ENCODE measurements at regions not wholly inside any gene's neighbourhood (a gene's known extent, or its start where the extent isn't known, plus 50 kb on each side); places are given as distances from the start of the nearest gene placed in this dataset.
"Not testable (repeated sequence)": the region's sequence is repeated elsewhere in the genome, so short reads cannot be mapped to it uniquely, and the experiment has no call there.

DNA sequence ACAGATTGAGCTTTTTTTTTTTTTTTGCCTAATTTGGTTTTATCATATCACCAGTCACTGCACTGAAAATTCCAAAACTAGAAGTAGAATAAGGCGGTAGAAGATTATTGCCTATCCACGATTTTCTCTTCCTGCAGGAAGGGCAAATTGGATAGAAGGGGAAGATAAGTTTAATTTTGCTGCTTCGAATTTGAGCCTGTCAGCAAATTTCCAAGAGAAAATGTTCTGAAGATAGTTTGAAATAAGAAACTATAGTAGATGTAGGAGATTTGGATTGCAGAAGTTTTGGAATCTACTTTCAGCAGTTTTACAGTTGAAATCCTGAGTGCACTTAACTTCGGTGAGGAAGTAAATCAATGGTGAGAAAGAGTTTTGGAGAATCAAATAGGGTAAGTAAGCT, 164.9 kb downstream of the PTBP2 start:
- TF ChIP-seq, protein P1, sequence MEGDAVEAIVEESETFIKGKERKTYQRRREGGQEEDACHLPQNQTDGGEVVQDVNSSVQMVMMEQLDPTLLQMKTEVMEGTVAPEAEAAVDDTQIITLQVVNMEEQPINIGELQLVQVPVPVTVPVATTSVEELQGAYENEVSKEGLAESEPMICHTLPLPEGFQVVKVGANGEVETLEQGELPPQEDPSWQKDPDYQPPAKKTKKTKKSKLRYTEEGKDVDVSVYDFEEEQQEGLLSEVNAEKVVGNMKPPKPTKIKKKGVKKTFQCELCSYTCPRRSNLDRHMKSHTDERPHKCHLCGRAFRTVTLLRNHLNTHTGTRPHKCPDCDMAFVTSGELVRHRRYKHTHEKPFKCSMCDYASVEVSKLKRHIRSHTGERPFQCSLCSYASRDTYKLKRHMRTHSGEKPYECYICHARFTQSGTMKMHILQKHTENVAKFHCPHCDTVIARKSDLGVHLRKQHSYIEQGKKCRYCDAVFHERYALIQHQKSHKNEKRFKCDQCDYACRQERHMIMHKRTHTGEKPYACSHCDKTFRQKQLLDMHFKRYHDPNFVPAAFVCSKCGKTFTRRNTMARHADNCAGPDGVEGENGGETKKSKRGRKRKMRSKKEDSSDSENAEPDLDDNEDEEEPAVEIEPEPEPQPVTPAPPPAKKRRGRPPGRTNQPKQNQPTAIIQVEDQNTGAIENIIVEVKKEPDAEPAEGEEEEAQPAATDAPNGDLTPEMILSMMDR (IDR thresholded peaks at IDR 0.05): no peak
- Histone ChIP-seq H3K36me3 (no peaks in the 10 kb centered on the region), H3K9me3 (peaks cover 7% of the 10 kb centered on the region), H3K4me1 (ENCODE audit: control insufficient read depth in 1 of 2, low read depth in 2 of 2) (no peaks in the 10 kb centered on the region), H3K27me3 (replicated peaks; ENCODE audit: insufficient read depth) (no peaks in the 10 kb centered on the region), H3K4me3 (no peak overlapping the region), H3K27ac (no peak overlapping the region)
- DNase-seq (ENCODE audit: low spot score): no peak
- no peak for ATAC-seq (ENCODE audit: insufficient number of reproducible peaks, low FRiP score, low read depth)

DNA sequence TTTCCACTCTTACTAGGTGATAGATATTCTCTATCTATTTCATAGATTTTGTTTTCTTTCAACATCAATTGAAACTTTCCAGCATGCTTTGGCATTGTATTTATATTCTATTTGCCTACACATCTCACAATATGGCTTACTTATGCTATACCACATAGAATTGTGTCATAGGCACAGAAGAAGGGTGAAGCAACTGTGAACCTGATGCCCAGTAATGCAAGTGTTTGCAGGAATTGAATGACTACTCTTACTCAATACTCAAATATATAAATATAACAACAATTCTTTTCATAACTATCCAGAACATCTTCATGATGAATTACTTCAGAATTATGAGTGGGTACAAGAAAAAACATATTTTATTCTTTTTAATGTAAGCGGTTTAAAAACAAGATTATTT, 165.9 kb downstream of the PTBP2 start:
- TF ChIP-seq, protein P1 (IDR thresholded peaks at IDR 0.05): no peak

DNA sequence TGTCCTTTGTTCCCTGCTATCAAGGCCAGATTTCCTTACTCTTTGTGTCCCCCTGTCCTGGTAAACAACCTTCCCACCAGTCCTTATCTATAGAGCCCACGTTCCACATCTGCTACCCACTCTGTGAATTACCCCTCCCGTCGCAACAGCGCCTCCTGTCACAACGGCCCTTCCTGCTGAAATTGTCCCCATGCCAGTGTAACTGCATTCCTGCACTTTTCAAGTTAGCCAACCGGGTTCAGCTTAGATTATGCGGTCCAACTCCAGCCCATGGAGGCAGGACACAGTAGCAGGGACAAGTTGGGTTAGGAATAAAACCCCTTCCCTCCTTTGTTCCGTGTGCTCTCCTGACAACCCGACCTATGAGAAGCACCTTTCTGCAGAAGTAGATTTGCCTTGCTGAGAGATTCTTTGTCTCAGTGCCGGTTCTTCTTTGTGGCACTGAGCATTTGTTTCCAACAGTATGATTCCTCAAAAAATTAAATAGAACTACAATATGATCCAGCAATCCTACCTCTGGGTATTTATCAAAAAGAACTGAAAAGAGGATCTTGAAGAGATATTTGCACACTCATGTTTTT, 180.3 kb downstream of the PTBP2 start:
- no peak for ATAC-seq (ENCODE audit: insufficient number of reproducible peaks, low FRiP score, low read depth)
- Histone ChIP-seq H3K4me1 (ENCODE audit: control insufficient read depth in 1 of 2, low read depth in 2 of 2) (no peaks in the 10 kb centered on the region), H3K4me3 (no peak overlapping the region), H3K27ac (no peak overlapping the region), H3K27me3 (replicated peaks; ENCODE audit: insufficient read depth) (no peaks in the 10 kb centered on the region), H3K36me3 (no peaks in the 10 kb centered on the region), H3K9me3 (peaks cover 3% of the 10 kb centered on the region)
- no peak for DNase-seq (ENCODE audit: low spot score)
- TF ChIP-seq, protein P1 (IDR thresholded peaks at IDR 0.05): no peak

More for the DNA sequence above, 165.9 kb downstream of the PTBP2 start:
- no peaks in the 10 kb centered on the region for H3K4me1 ChIP-seq (ENCODE audit: control insufficient read depth in 1 of 2, low read depth in 2 of 2)
- no peak overlapping the region for H3K27ac ChIP-seq
- DNase-seq (ENCODE audit: low spot score) (no peak), ATAC-seq (ENCODE audit: insufficient number of reproducible peaks, low FRiP score, low read depth) (no peak)
- H3K4me3 ChIP-seq: no peak overlapping the region
- H3K9me3 ChIP-seq: peaks cover 7% of the 10 kb centered on the region
- no peaks in the 10 kb centered on the region for H3K36me3 ChIP-seq
- H3K27me3 ChIP-seq (replicated peaks; ENCODE audit: insufficient read depth): no peaks in the 10 kb centered on the region

DNA sequence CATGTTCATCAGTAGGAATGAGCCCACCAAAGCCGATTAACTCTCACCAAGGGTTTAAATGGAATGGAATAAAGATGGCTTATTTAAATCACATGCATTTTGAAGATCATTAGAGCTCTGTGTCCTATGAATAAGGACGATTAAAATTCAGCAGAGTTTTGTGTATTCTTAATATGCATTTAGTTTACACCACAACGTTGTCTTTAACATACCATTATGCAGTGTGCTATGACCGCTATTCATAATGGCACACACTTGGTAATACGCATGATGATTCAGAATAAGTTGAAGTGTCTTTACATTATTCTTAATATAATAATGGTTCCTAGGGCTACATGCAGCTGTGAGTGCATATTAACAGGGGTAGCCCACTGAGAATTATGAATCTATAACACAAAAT, 190.7 kb downstream of the PTBP2 start:
- no peak overlapping the region for H3K27ac ChIP-seq
- no peaks in the 10 kb centered on the region for H3K9me3 ChIP-seq
- ATAC-seq (ENCODE audit: insufficient number of reproducible peaks, low FRiP score, low read depth) (no peak), DNase-seq (ENCODE audit: low spot score) (no peak)
- TF ChIP-seq, protein P1 (IDR thresholded peaks at IDR 0.05): no peak
- no peaks in the 10 kb centered on the region for H3K27me3 ChIP-seq (replicated peaks; ENCODE audit: insufficient read depth)
- H3K36me3 ChIP-seq: no peaks in the 10 kb centered on the region
- H3K4me3 ChIP-seq: no peak overlapping the region
- no peaks in the 10 kb centered on the region for H3K4me1 ChIP-seq (ENCODE audit: control insufficient read depth in 1 of 2, low read depth in 2 of 2)

DNA sequence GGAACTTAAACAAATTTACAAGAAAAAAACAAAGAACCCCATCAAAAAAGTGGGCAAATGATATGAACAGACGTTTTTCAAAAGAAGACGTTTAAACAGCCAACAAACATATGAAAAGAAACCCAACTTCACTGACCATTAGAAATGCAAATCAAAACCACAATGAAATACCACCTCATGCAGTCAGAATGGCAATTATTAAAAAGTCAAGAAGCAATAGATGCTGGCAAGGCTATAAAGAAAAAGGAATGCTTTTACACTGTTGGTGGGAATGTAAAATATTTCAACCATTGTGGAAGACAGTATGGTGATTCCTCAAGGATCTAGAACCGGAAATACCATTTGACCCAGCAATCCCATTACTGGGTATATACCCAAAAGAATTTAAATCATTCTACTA, 194.1 kb downstream of the PTBP2 start:
- not testable (repeated sequence) for ATAC-seq (ENCODE audit: insufficient number of reproducible peaks, low FRiP score, low read depth); H3K36me3 ChIP-seq; DNase-seq (ENCODE audit: low spot score); H3K4me3 ChIP-seq; H3K27ac ChIP-seq; H3K9me3 ChIP-seq; H3K27me3 ChIP-seq (replicated peaks; ENCODE audit: insufficient read depth)
- peaks cover 0 to 13% of the 10 kb centered on the region in 2 donors for H3K4me1 ChIP-seq (ENCODE audit: control insufficient read depth in 1 of 2, low read depth in 2 of 2)

DNA sequence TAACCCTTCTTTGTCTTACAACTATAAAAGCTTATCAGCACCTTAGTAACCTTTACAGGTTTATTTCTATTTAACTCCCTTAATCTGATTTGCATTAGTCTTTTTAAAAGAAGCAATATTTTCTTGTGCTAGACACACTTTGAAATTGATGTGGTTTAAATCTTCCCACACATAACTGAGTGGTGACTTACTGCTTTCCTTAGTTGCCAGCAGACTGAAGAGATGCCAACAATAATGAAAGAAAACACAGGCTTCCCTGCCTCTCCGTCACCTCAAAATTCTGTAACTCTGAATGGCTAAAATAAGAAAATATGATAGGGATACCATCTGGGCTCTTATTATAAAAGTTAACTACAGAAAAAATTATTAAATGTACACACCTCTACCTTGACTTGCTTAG, 196.8 kb downstream of the PTBP2 start:
- Histone ChIP-seq H3K27ac (no peak overlapping the region), H3K4me1 (ENCODE audit: control insufficient read depth in 1 of 2, low read depth in 2 of 2) (peaks cover 0 to 19% of the 10 kb centered on the region in 2 donors), H3K27me3 (replicated peaks; ENCODE audit: insufficient read depth) (no peaks in the 10 kb centered on the region), H3K36me3 (no peaks in the 10 kb centered on the region), H3K9me3 (peaks cover 3% of the 10 kb centered on the region), H3K4me3 (no peak overlapping the region)
- ATAC-seq (ENCODE audit: insufficient number of reproducible peaks, low FRiP score, low read depth): no peak
- DNase-seq (ENCODE audit: low spot score): no peak
- TF ChIP-seq, protein P1 (IDR thresholded peaks at IDR 0.05): no peak

All from thoracic aorta (tissue), 2 donors.